A549 (cell line): ENCODE measurements at regions not wholly inside any gene's neighbourhood (a gene's known extent, or its start where the extent isn't known, plus 50 kb on each side); places are given as distances from the start of the nearest gene placed in this dataset.

ENCODE experiments used
- ATAC-seq, 2 experiments: fragments of 200-7000 bp in 1 of 2; fragments of >200 bp in 1 of 2; cut with Nextera tagmentation in 1 of 2; cut with Tn5 transposase in 1 of 2; 3 replicates each; pipeline versions ENCODE4 v1.8.0 to v1.9.1; 2018 to 2020; ENCODE audit warnings: mild to moderate bottlenecking in 1 of 2, moderate library complexity in 1 of 2
- CTCF ChIA-PET: fragments of 300-600 bp; sonication (Branson Sonifier 250); formaldehyde crosslinking; extraction: SDS; loops from one replicate; lab custom pipeline; 2021; ENCODE audit warnings: antibody characterized with exemption, inconsistent platforms; lab: Yijun Ruan, JAX
- POLR2A ChIA-PET: fragments of 350-600 bp; formaldehyde crosslinking; extraction: SDS; loops from one replicate; lab custom pipeline; 2021; ENCODE audit warnings: antibody characterized with exemption, inconsistent platforms; lab: Yijun Ruan, JAX
- DNase-seq, 2 experiments: peaks; one replicate each; pipeline versions ENCODE4 v3.0.0 to v3.0.0-alpha.2; 2011 to 2016; ENCODE audit warnings: low read depth in 1 of 2, low spot score in 1 of 2
- FAIRE-seq: peaks from 2 replicates; lab custom pipeline; 2011; peaks lifted over from hg19 to GRCh38; lab: Jason Lieb, UNC
- H3K27ac ChIP-seq, 2 experiments: fragments of >200 bp; sonication (Bioruptor Twin); formaldehyde crosslinking; 3 replicates each; pipeline ENCODE4 v1.5.1; 2016 to 2017
- H3K4me1 ChIP-seq: fragments of >200 bp; sonication (Bioruptor Twin); formaldehyde crosslinking; 3 replicates; pipeline ENCODE4 v1.6.1; 2016
- H3K4me2 ChIP-seq: fragments of >200 bp; sonication (Bioruptor Twin); formaldehyde crosslinking; 3 replicates; pipeline ENCODE4 v1.6.1; 2016
- H3K4me3 ChIP-seq: fragments of >200 bp; sonication (Bioruptor Twin); formaldehyde crosslinking; 3 replicates; pipeline ENCODE4 v1.5.1; 2016
- H3K9me3 ChIP-seq: fragments of >200 bp; sonication (Bioruptor Twin); formaldehyde crosslinking; 3 replicates; pipeline ENCODE4 v1.6.1; 2016
- BHLHE40 ChIP-seq: IDR thresholded peaks from 2 replicates; pipeline ENCODE4 v1.6.1; 2012; ENCODE audit warnings: low read depth, low read length, inconsistent platforms
- CBX8 ChIP-seq: fragments of 200-600 bp; sonication (generic); IDR thresholded peaks from 2 replicates; pipeline ENCODE4 v1.6.1; 2016
- CEBPB ChIP-seq, 2 experiments: fragments of >200 bp in 1 of 2; sonication (Bioruptor Twin) in 1 of 2; formaldehyde crosslinking in 1 of 2; IDR thresholded peaks; 2 replicates each; pipeline ENCODE4 v1.6.1; 2012 to 2016
- CHD4 ChIP-seq: fragments of 200-600 bp; sonication (generic); IDR thresholded peaks from 2 replicates; pipeline ENCODE4 v1.6.1; 2016; ENCODE audit warnings: antibody characterized with exemption, mild to moderate bottlenecking, borderline replicate concordance
- FOSB ChIP-seq: fragments of 250-450 bp; sonication (Bioruptor Pico); IDR thresholded peaks from 2 replicates; pipeline ENCODE4 v1.5.0; 2020; ENCODE audit warnings: mild to moderate bottlenecking, moderate library complexity
- FOSL2 ChIP-seq, 2 experiments: fragments of 450-650 bp in 1 of 2; fragments of >200 bp in 1 of 2; sonication (Bioruptor Twin) in 1 of 2; formaldehyde crosslinking; IDR thresholded peaks; 2 replicates each; pipeline versions ENCODE4 v1.5.0 to v1.6.1; 2016 to 2020; ENCODE audit warnings: mild to moderate bottlenecking in 1 of 2, moderate library complexity in 1 of 2
- FOXS1 ChIP-seq: fragments of 250-450 bp; sonication (Bioruptor Pico); IDR thresholded peaks from 2 replicates; pipeline ENCODE4 v1.5.0; 2020; ENCODE audit warnings: mild to moderate bottlenecking, moderate library complexity
- HDAC2 ChIP-seq: fragments of 200-600 bp; sonication (generic); IDR thresholded peaks from 2 replicates; pipeline ENCODE4 v1.6.1; 2016
- HEYL ChIP-seq: fragments of 250-450 bp; sonication (Bioruptor Pico); IDR thresholded peaks from 2 replicates; pipeline ENCODE4 v1.8.0; 2021; ENCODE audit warnings: mild to moderate bottlenecking, moderate library complexity
- HOXB13 ChIP-seq: fragments of 250-450 bp; sonication (Bioruptor Pico); IDR thresholded peaks from 2 replicates; pipeline ENCODE4 v1.5.0; 2020; ENCODE audit warnings: low read depth, mild to moderate bottlenecking, moderate library complexity
- KDM5A ChIP-seq: fragments of 200-600 bp; sonication (generic); IDR thresholded peaks from 2 replicates; pipeline ENCODE4 v1.6.1; 2016; ENCODE audit warnings: antibody characterized with exemption, mild to moderate bottlenecking
- MAZ ChIP-seq: fragments of 150-350 bp; IDR thresholded peaks from 2 replicates; pipeline ENCODE4 v1.6.1; 2014; ENCODE audit warnings: antibody characterized with exemption, low read depth, low read length, borderline replicate concordance
- MYC ChIP-seq: IDR thresholded peaks from 2 replicates; pipeline ENCODE4 v1.6.1; 2012; ENCODE audit warnings: mild to moderate bottlenecking, inconsistent platforms, low read length, improper control_type of control experiment, borderline replicate concordance
- NFE2L2 ChIP-seq: fragments of 150-350 bp; conservative IDR thresholded peaks from 2 replicates; pipeline ENCODE4 v1.6.1; 2014; ENCODE audit warnings: low read length
- NPAS2 ChIP-seq: fragments of 250-450 bp; sonication (Bioruptor Pico); IDR thresholded peaks from 2 replicates; pipeline ENCODE4 v1.8.0; 2022; ENCODE audit warnings: mild to moderate bottlenecking, moderate library complexity, borderline replicate concordance
- POLR2AphosphoS2 ChIP-seq: conservative IDR thresholded peaks from 2 replicates; pipeline ENCODE4 v1.6.1; 2012; ENCODE audit warnings: low read length, improper control_type of control experiment, inconsistent platforms
- RARB ChIP-seq: fragments of 250-450 bp; sonication (Bioruptor Pico); IDR thresholded peaks from 2 replicates; pipeline ENCODE4 v1.8.0; 2021; ENCODE audit warnings: mild to moderate bottlenecking, moderate library complexity
- RFX5 ChIP-seq: fragments of 450-650 bp; IDR thresholded peaks from 2 replicates; pipeline ENCODE4 v1.7.1; 2014; ENCODE audit warnings: antibody characterized with exemption, mild to moderate bottlenecking, moderate library complexity
- RNF2 ChIP-seq: fragments of 200-600 bp; sonication (generic); IDR thresholded peaks from 2 replicates; pipeline ENCODE4 v1.6.1; 2016; ENCODE audit warnings: low read depth, mild to moderate bottlenecking, antibody characterized with exemption, moderate library complexity, borderline replicate concordance
- SMC3 ChIP-seq: fragments of >200 bp; sonication (Bioruptor Twin); formaldehyde crosslinking; IDR thresholded peaks from 3 replicates; pipeline ENCODE4 v1.6.1; 2018; ENCODE audit warnings: inconsistent platforms
- SREBF2 ChIP-seq: fragments of 450-650 bp; IDR thresholded peaks from 2 replicates; pipeline ENCODE4 v1.6.1; 2014; ENCODE audit warnings: mild to moderate bottlenecking, moderate library complexity
- TFCP2L1 ChIP-seq: fragments of 250-450 bp; sonication (Bioruptor Pico); IDR thresholded peaks from 2 replicates; pipeline ENCODE4 v1.5.0; 2021; ENCODE audit warnings: mild to moderate bottlenecking
- ZNF302 ChIP-seq: fragments of 250-450 bp; sonication (Bioruptor Pico); IDR thresholded peaks from 2 replicates; pipeline ENCODE4 v1.9.0; 2021; ENCODE audit warnings: inconsistent platforms, mild to moderate bottlenecking, moderate library complexity
- WGBS: methylation state at CpG from one replicate; pipeline ENCODE4 v1.1.6; 2017; ENCODE audit errors: missing lambda C conversion rate; 5-methylcytosine and 5-hydroxymethylcytosine counted together
- TF ChIP-seq, protein P1 (sequence below): fragments of 250-450 bp; sonication (Bioruptor Pico); IDR thresholded peaks from 2 replicates; pipeline ENCODE4 v1.5.0; 2020; ENCODE audit warnings: low read depth, mild to moderate bottlenecking, moderate library complexity
- TF ChIP-seq, protein P2 (sequence below): fragments of 150-350 bp; IDR thresholded peaks from 2 replicates; pipeline ENCODE4 v1.6.1; 2014; ENCODE audit warnings: low read depth, mild to moderate bottlenecking, low read length
- TF ChIP-seq, protein P3 (sequence below): fragments of >200 bp; sonication (Bioruptor Twin); formaldehyde crosslinking; IDR thresholded peaks from 3 replicates; pipeline ENCODE4 v1.5.1; 2016

GRCh38 chr4:151555151-151555945 lies 146.4 kb downstream of the FHIP1A start:
- no peak overlapping the region for H3K27ac ChIP-seq
- ChIA-PET CTCF (no interaction called here), POLR2A (no interaction called here)
- no peak overlapping the region for H3K4me2 ChIP-seq
- no peak overlapping the region for H3K4me3 ChIP-seq
- TF ChIP-seq KDM5A (no peak), CHD4 (no peak), POLR2AphosphoS2 (no peak), CEBPB (IDR thresholded peaks at IDR 0.05) (no peak), FOSL2 (IDR thresholded peaks at IDR 0.05) (no peak), FOSL2 (CRISPR knock-in tag; IDR thresholded peaks at IDR 0.05) (no peak), MYC (no peak), MAZ (no peak), SREBF2 (no peak), FOSB (CRISPR knock-in tag) (no peak), RFX5 (no peak), HOXB13 (CRISPR knock-in tag) (no peak), SMC3 (no peak), NFE2L2 (no peak), BHLHE40 (no peak), FOXS1 (CRISPR knock-in tag) (no peak)
- TF ChIP-seq, protein P1, sequence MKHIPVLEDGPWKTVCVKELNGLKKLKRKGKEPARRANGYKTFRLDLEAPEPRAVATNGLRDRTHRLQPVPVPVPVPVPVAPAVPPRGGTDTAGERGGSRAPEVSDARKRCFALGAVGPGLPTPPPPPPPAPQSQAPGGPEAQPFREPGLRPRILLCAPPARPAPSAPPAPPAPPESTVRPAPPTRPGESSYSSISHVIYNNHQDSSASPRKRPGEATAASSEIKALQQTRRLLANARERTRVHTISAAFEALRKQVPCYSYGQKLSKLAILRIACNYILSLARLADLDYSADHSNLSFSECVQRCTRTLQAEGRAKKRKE: no peak
- no peaks in the 10 kb centered on the region for H3K9me3 ChIP-seq
- DNase-seq: no peak
- 0% methylated on average over 1 of the region's 1 CpG for WGBS
- no peaks in the 10 kb centered on the region for H3K4me1 ChIP-seq
- FAIRE-seq: no peak
- ATAC-seq: no peak

- H3K4me2 ChIP-seq: no peak overlapping the region
- no peak for FAIRE-seq
- TF ChIP-seq RARB (no peak), CBX8 (peak; percentile 79; the same call in 1 of the 2 replicates), NPAS2 (CRISPR knock-in tag) (no peak), RNF2 (peak; percentile 79; the same call in 1 of the 2 replicates)
- TF ChIP-seq, all 56 proteins: peak for 2
- H3K4me3 ChIP-seq: no peak overlapping the region
- H3K4me1 ChIP-seq: no peaks in the 10 kb centered on the region
- ATAC-seq (no peak), DNase-seq (no peak)
- no peak overlapping the region for H3K27ac ChIP-seq
- H3K9me3 ChIP-seq: no peaks in the 10 kb centered on the region
- CTCF ChIA-PET: no interaction called here
- WGBS: 47% methylated on average over 3 of the region's 3 CpGs
- POLR2A ChIA-PET: no interaction called here
These were observed 149.6 kb downstream of the FHIP1A start for GRCh38 chr4:151558496-151559113.

DNA sequence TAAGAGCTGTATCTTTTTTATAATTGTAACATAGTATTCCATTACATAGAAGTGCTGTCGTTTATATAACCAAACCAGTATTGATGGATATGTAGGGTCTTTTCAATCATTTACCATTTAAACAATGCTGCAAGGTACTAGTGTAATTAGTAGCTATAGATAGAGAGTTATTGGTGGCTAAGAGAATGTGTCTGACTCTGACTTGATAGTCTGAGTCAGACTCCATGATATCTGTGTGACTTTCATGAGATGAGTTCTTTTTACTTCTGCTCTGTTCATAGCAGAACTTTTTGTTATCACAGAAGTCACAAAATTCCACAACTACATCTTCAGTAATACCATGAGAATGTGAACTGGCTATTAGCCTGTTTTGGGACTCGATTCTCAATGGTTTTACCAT lies 150.6 kb downstream of the FHIP1A start:
- Histone ChIP-seq H3K4me1 (no peaks in the 10 kb centered on the region), H3K9me3 (no peaks in the 10 kb centered on the region), H3K4me3 (no peak overlapping the region), H3K4me2 (no peak overlapping the region), H3K27ac (no peak overlapping the region)
- ATAC-seq: no peak
- FAIRE-seq: no peak
- CTCF ChIA-PET: no interaction called here
- 12% methylated on average over 2 of the region's 2 CpGs for WGBS
- DNase-seq: no peak
- TF ChIP-seq HDAC2: no peak
- no peak for TF ChIP-seq FOSL2 (IDR thresholded peaks at IDR 0.05)
- TF ChIP-seq FOSL2 (CRISPR knock-in tag; IDR thresholded peaks at IDR 0.05): no peak
- TF ChIP-seq RARB: no peak
- TF ChIP-seq, protein P2, sequence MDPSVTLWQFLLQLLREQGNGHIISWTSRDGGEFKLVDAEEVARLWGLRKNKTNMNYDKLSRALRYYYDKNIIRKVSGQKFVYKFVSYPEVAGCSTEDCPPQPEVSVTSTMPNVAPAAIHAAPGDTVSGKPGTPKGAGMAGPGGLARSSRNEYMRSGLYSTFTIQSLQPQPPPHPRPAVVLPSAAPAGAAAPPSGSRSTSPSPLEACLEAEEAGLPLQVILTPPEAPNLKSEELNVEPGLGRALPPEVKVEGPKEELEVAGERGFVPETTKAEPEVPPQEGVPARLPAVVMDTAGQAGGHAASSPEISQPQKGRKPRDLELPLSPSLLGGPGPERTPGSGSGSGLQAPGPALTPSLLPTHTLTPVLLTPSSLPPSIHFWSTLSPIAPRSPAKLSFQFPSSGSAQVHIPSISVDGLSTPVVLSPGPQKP: no peak
- TF ChIP-seq TFCP2L1: no peak
- TF ChIP-seq, protein P3, sequence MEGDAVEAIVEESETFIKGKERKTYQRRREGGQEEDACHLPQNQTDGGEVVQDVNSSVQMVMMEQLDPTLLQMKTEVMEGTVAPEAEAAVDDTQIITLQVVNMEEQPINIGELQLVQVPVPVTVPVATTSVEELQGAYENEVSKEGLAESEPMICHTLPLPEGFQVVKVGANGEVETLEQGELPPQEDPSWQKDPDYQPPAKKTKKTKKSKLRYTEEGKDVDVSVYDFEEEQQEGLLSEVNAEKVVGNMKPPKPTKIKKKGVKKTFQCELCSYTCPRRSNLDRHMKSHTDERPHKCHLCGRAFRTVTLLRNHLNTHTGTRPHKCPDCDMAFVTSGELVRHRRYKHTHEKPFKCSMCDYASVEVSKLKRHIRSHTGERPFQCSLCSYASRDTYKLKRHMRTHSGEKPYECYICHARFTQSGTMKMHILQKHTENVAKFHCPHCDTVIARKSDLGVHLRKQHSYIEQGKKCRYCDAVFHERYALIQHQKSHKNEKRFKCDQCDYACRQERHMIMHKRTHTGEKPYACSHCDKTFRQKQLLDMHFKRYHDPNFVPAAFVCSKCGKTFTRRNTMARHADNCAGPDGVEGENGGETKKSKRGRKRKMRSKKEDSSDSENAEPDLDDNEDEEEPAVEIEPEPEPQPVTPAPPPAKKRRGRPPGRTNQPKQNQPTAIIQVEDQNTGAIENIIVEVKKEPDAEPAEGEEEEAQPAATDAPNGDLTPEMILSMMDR: no peak
- TF ChIP-seq FOXS1 (CRISPR knock-in tag): no peak
- no peak for TF ChIP-seq HEYL (CRISPR knock-in tag)
- no peak for TF ChIP-seq ZNF302 (CRISPR knock-in tag)
- POLR2A ChIA-PET: no interaction called here
